ENCODE measurements at regions not wholly inside any gene's neighbourhood (a gene's known extent, or its start where the extent isn't known, plus 50 kb on each side); places are given as distances from the start of the nearest gene placed in this dataset.

DNA sequence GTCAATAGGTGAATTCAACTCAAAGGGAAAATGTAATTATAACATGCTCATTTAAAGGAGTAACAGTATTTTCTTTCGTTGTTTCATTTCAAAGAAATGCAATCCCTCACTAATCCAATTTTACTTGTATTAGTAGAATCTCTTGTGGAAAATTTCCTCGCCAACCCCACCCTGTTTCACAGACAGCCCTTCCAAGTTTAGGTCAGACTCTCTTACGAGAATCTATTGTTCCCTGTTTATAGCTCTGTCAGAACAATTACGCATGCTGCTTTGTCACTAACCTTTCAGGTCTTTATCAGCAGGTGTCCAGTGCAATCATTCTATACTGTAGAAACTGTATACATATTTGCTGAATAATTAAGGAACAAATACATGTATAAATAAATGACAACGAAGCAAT lies 657.8 kb upstream of the LINC00305 start:
- TF ChIP-seq, protein P1, sequence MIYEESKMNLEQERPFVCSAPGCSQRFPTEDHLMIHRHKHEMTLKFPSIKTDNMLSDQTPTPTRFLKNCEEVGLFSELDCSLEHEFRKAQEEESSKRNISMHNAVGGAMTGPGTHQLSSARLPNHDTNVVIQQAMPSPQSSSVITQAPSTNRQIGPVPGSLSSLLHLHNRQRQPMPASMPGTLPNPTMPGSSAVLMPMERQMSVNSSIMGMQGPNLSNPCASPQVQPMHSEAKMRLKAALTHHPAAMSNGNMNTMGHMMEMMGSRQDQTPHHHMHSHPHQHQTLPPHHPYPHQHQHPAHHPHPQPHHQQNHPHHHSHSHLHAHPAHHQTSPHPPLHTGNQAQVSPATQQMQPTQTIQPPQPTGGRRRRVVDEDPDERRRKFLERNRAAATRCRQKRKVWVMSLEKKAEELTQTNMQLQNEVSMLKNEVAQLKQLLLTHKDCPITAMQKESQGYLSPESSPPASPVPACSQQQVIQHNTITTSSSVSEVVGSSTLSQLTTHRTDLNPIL (CRISPR knock-in tag; IDR thresholded peaks at IDR 0.05), result no peak
- TF ChIP-seq EHMT2 (IDR thresholded peaks at IDR 0.05), result no peak
- no peak for TF ChIP-seq HDAC2 (IDR thresholded peaks at IDR 0.05)
- TF ChIP-seq, protein P2, sequence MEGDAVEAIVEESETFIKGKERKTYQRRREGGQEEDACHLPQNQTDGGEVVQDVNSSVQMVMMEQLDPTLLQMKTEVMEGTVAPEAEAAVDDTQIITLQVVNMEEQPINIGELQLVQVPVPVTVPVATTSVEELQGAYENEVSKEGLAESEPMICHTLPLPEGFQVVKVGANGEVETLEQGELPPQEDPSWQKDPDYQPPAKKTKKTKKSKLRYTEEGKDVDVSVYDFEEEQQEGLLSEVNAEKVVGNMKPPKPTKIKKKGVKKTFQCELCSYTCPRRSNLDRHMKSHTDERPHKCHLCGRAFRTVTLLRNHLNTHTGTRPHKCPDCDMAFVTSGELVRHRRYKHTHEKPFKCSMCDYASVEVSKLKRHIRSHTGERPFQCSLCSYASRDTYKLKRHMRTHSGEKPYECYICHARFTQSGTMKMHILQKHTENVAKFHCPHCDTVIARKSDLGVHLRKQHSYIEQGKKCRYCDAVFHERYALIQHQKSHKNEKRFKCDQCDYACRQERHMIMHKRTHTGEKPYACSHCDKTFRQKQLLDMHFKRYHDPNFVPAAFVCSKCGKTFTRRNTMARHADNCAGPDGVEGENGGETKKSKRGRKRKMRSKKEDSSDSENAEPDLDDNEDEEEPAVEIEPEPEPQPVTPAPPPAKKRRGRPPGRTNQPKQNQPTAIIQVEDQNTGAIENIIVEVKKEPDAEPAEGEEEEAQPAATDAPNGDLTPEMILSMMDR (IDR thresholded peaks at IDR 0.05 in 2 of 3, conservative IDR thresholded peaks at IDR 0.05 in 1 of 3; ENCODE audit: insufficient read depth in 2 of 3, low read depth in 1 of 3, low read length in 3 of 3), result no peak
- TF ChIP-seq FIP1L1 (IDR thresholded peaks at IDR 0.05; ENCODE audit: low read depth, low read length, poor library complexity, severe bottlenecking), result no peak
- TF ChIP-seq, protein P3, sequence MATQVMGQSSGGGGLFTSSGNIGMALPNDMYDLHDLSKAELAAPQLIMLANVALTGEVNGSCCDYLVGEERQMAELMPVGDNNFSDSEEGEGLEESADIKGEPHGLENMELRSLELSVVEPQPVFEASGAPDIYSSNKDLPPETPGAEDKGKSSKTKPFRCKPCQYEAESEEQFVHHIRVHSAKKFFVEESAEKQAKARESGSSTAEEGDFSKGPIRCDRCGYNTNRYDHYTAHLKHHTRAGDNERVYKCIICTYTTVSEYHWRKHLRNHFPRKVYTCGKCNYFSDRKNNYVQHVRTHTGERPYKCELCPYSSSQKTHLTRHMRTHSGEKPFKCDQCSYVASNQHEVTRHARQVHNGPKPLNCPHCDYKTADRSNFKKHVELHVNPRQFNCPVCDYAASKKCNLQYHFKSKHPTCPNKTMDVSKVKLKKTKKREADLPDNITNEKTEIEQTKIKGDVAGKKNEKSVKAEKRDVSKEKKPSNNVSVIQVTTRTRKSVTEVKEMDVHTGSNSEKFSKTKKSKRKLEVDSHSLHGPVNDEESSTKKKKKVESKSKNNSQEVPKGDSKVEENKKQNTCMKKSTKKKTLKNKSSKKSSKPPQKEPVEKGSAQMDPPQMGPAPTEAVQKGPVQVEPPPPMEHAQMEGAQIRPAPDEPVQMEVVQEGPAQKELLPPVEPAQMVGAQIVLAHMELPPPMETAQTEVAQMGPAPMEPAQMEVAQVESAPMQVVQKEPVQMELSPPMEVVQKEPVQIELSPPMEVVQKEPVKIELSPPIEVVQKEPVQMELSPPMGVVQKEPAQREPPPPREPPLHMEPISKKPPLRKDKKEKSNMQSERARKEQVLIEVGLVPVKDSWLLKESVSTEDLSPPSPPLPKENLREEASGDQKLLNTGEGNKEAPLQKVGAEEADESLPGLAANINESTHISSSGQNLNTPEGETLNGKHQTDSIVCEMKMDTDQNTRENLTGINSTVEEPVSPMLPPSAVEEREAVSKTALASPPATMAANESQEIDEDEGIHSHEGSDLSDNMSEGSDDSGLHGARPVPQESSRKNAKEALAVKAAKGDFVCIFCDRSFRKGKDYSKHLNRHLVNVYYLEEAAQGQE (IDR thresholded peaks at IDR 0.05; ENCODE audit: borderline replicate concordance), result no peak
- TF ChIP-seq, protein P3 (CRISPR knock-in tag; IDR thresholded peaks at IDR 0.05; ENCODE audit: low read depth), result no peak
- no peak for TF ChIP-seq NKRF (IDR thresholded peaks at IDR 0.05; ENCODE audit: borderline replicate concordance)
- TF ChIP-seq TEAD1 (CRISPR knock-in tag; IDR thresholded peaks at IDR 0.05), result no peak
- no peak for TF ChIP-seq RAD21 (CRISPR knock-in tag; conservative IDR thresholded peaks at IDR 0.05 in 1 of 2, IDR thresholded peaks at IDR 0.05 in 1 of 2)
- TF ChIP-seq, protein P4, sequence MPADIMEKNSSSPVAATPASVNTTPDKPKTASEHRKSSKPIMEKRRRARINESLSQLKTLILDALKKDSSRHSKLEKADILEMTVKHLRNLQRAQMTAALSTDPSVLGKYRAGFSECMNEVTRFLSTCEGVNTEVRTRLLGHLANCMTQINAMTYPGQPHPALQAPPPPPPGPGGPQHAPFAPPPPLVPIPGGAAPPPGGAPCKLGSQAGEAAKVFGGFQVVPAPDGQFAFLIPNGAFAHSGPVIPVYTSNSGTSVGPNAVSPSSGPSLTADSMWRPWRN (IDR thresholded peaks at IDR 0.05; ENCODE audit: low read depth), result no peak
- TF ChIP-seq ZNF561 (CRISPR knock-in tag; conservative IDR thresholded peaks at IDR 0.05), result no peak
- TF ChIP-seq EP300 (IDR thresholded peaks at IDR 0.05; ENCODE audit: low read length), result no peak
- no peak for TF ChIP-seq KLF10 (CRISPR knock-in tag; IDR thresholded peaks at IDR 0.05)

All from K562 (cell line).